ENCODE measurements at regions not wholly inside any gene's neighbourhood (a gene's known extent, or its start where the extent isn't known, plus 50 kb on each side); places are given as distances from the start of the nearest gene placed in this dataset.

DNA sequence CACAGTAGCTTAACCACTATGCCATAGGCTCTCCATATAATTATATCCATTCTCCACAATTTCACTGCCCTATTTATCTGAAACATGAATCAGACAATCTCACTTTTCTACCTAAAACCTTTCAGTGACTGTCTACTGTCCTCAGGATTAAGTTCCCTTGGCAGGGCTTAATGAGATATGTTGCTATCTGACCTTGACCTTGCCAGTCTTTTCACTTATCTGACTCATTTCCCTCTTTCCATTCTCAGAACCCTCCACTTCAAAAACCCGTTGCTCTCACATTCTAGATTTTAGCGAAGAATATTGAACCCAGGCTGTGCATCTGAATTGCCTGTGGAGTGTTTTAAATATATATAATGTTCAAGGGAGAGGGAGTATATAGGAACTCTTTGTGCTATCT is 452.1 kb upstream of the MPDZ start:
- H3K79me2 ChIP-seq (ENCODE audit: control insufficient read depth, insufficient read depth, low read length), result no peaks in the 10 kb centered on the region
- no peaks in the 10 kb centered on the region for H3K36me3 ChIP-seq (ENCODE audit: control insufficient read depth in 2 of 2, extremely low read depth in 1 of 2, insufficient read depth in 2 of 2, low read length in 2 of 2)
- DNase-seq (ENCODE audit: low read depth, low spot score), result no peak
- no peaks in the 10 kb centered on the region for H3K9me1 ChIP-seq (ENCODE audit: control insufficient read depth, extremely low read depth, insufficient read depth, low read length)
- no peak overlapping the region for H3K27ac ChIP-seq (ENCODE audit: control insufficient read depth, insufficient read depth, low read length)
- H2AFZ ChIP-seq (ENCODE audit: control insufficient read depth, low read length), result no peak overlapping the region
- H3K27me3 ChIP-seq (ENCODE audit: control insufficient read depth, extremely low read depth, insufficient read depth, low read length), result no peaks in the 10 kb centered on the region
- no peak overlapping the region for H3K4me3 ChIP-seq (ENCODE audit: control insufficient read depth in 2 of 3, extremely low read depth in 1 of 3, insufficient read depth in 2 of 3, low read depth in 1 of 3, low read length in 3 of 3)
- no peaks in the 10 kb centered on the region for H4K20me1 ChIP-seq (ENCODE audit: control insufficient read depth, extremely low read depth, insufficient read depth, low read length)
- no peak overlapping the region for H3K9ac ChIP-seq (ENCODE audit: control insufficient read depth, extremely low read depth, insufficient read depth, low read length)
- peaks cover 3% of the 10 kb centered on the region for H3K4me1 ChIP-seq (ENCODE audit: control insufficient read depth, extremely low read depth, insufficient read depth, low read length)
- H3K9me3 ChIP-seq (ENCODE audit: control insufficient read depth, low read depth, low read length), result no peaks in the 10 kb centered on the region
- H3K4me2 ChIP-seq (ENCODE audit: control insufficient read depth, extremely low read depth, insufficient read depth, low read depth, low read length), result no peak overlapping the region
- TF ChIP-seq, protein P1, sequence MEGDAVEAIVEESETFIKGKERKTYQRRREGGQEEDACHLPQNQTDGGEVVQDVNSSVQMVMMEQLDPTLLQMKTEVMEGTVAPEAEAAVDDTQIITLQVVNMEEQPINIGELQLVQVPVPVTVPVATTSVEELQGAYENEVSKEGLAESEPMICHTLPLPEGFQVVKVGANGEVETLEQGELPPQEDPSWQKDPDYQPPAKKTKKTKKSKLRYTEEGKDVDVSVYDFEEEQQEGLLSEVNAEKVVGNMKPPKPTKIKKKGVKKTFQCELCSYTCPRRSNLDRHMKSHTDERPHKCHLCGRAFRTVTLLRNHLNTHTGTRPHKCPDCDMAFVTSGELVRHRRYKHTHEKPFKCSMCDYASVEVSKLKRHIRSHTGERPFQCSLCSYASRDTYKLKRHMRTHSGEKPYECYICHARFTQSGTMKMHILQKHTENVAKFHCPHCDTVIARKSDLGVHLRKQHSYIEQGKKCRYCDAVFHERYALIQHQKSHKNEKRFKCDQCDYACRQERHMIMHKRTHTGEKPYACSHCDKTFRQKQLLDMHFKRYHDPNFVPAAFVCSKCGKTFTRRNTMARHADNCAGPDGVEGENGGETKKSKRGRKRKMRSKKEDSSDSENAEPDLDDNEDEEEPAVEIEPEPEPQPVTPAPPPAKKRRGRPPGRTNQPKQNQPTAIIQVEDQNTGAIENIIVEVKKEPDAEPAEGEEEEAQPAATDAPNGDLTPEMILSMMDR (optimal IDR thresholded peaks at IDR 0.05 in 1 of 3, IDR thresholded peaks at IDR 0.05 in 1 of 3, conservative IDR thresholded peaks at IDR 0.05 in 1 of 3; ENCODE audit: extremely low read depth in 1 of 3, insufficient read depth in 2 of 3, low read length in 3 of 3), result no peak
- TF ChIP-seq EZH2 (IDR thresholded peaks at IDR 0.05; ENCODE audit: low read length), result no peak
- FAIRE-seq, result no peak
- dilution Hi-C loops (cut with MboI; ENCODE audit: extremely low pct_ligation_motif_present, low sequenced_read_pairs), result no loop called here

GRCh38 chr9:13729955-13730354 is 450.5 kb upstream of the MPDZ start:
- H3K27ac ChIP-seq (ENCODE audit: control insufficient read depth, insufficient read depth, low read length), result no peak overlapping the region
- DNase-seq (ENCODE audit: low read depth, low spot score) (no peak), FAIRE-seq (no peak)
- dilution Hi-C loops (cut with MboI; ENCODE audit: extremely low pct_ligation_motif_present, low sequenced_read_pairs), result no loop called here
- H3K4me3 ChIP-seq (ENCODE audit: control insufficient read depth in 2 of 3, extremely low read depth in 1 of 3, insufficient read depth in 2 of 3, low read depth in 1 of 3, low read length in 3 of 3), result no peak overlapping the region
- no peaks in the 10 kb centered on the region for H4K20me1 ChIP-seq (ENCODE audit: control insufficient read depth, extremely low read depth, insufficient read depth, low read length)
- H2AFZ ChIP-seq (ENCODE audit: control insufficient read depth, low read length), result no peak overlapping the region
- H3K36me3 ChIP-seq (ENCODE audit: control insufficient read depth in 2 of 2, extremely low read depth in 1 of 2, insufficient read depth in 2 of 2, low read length in 2 of 2), result no peaks in the 10 kb centered on the region
- no peak for TF ChIP-seq EZH2 (IDR thresholded peaks at IDR 0.05; ENCODE audit: low read length)
- TF ChIP-seq, protein P1 (optimal IDR thresholded peaks at IDR 0.05 in 1 of 3, IDR thresholded peaks at IDR 0.05 in 1 of 3, conservative IDR thresholded peaks at IDR 0.05 in 1 of 3; ENCODE audit: extremely low read depth in 1 of 3, insufficient read depth in 2 of 3, low read length in 3 of 3), result no peak
- H3K27me3 ChIP-seq (ENCODE audit: control insufficient read depth, extremely low read depth, insufficient read depth, low read length), result no peaks in the 10 kb centered on the region
- H3K9me3 ChIP-seq (ENCODE audit: control insufficient read depth, low read depth, low read length), result no peaks in the 10 kb centered on the region
- H3K79me2 ChIP-seq (ENCODE audit: control insufficient read depth, insufficient read depth, low read length), result no peaks in the 10 kb centered on the region
- no peak overlapping the region for H3K9ac ChIP-seq (ENCODE audit: control insufficient read depth, extremely low read depth, insufficient read depth, low read length)
- no peaks in the 10 kb centered on the region for H3K9me1 ChIP-seq (ENCODE audit: control insufficient read depth, extremely low read depth, insufficient read depth, low read length)
- no peak overlapping the region for H3K4me2 ChIP-seq (ENCODE audit: control insufficient read depth, extremely low read depth, insufficient read depth, low read depth, low read length)
- peaks cover 3% of the 10 kb centered on the region for H3K4me1 ChIP-seq (ENCODE audit: control insufficient read depth, extremely low read depth, insufficient read depth, low read length)

Measured in keratinocyte (primary cell).